Suprapubic skin (tissue), 4 donors: ENCODE measurements at regions not wholly inside any gene's neighbourhood (a gene's known extent, or its start where the extent isn't known, plus 50 kb on each side); places are given as distances from the start of the nearest gene placed in this dataset.

ENCODE experiments used
- DNase-seq, 2 donors: peaks; one replicate each; pipeline ENCODE4 v3.0.0-alpha.2; 2019; ENCODE audit warnings: low spot score in 2 of 2
- H3K27ac ChIP-seq: fragments of 200-600 bp; sonication (generic); one replicate; pipeline ENCODE4 v1.5.1; 2019
- H3K27me3 ChIP-seq: fragments of 200-600 bp; sonication (generic); one replicate; pipeline ENCODE4 v1.5.1; 2019
- H3K36me3 ChIP-seq: fragments of 200-600 bp; sonication (generic); one replicate; pipeline ENCODE4 v1.5.1; 2019
- H3K4me1 ChIP-seq: fragments of 200-600 bp; sonication (generic); one replicate; pipeline ENCODE4 v1.5.1; 2019
- H3K4me3 ChIP-seq: fragments of 200-600 bp; sonication (generic); one replicate; pipeline ENCODE4 v1.5.1; 2019; ENCODE audit warnings: mild to moderate bottlenecking
- H3K9me3 ChIP-seq: fragments of 200-600 bp; sonication (generic); one replicate; pipeline ENCODE4 v1.5.1; 2019
- CTCF ChIP-seq, 2 donors: fragments of 200-600 bp in 1 of 2; fragments of 450-650 bp in 1 of 2; sonication (generic) in 1 of 2; IDR thresholded peaks; one replicate each; pipeline ENCODE4 v1.5.1; 2016 to 2019; ENCODE audit warnings: antibody characterized with exemption in 2 of 2, mild to moderate bottlenecking in 1 of 2, moderate library complexity in 1 of 2
- EP300 ChIP-seq: sonication (generic); formaldehyde crosslinking; IDR thresholded peaks from one replicate; pipeline ENCODE4 v1.6.1; 2017; ENCODE audit warnings: antibody characterized with exemption
- POLR2A ChIP-seq, 2 donors: fragments of 450-650 bp; IDR thresholded peaks; one replicate each; pipeline ENCODE4 v1.6.1; 2017; ENCODE audit warnings: antibody characterized with exemption in 2 of 2, mild to moderate bottlenecking in 2 of 2, moderate library complexity in 2 of 2
- POLR2AphosphoS5 ChIP-seq, 3 donors: sonication (generic); formaldehyde crosslinking; IDR thresholded peaks; one replicate each; pipeline ENCODE4 v1.6.1; 2017; ENCODE audit warnings: antibody characterized with exemption in 3 of 3
- WGBS: methylation state at CpG from one replicate; pipeline ENCODE4 v1.1.5; 2018; 5-methylcytosine and 5-hydroxymethylcytosine counted together

GRCh38 chr1:2941907-2942306 is 79.4 kb upstream of the ACTRT2 start:
- H3K4me3 ChIP-seq: no peak overlapping the region
- no peak for TF ChIP-seq POLR2AphosphoS5 (IDR thresholded peaks at IDR 0.05)
- TF ChIP-seq POLR2A (IDR thresholded peaks at IDR 0.05): no peak
- TF ChIP-seq CTCF (IDR thresholded peaks at IDR 0.05): no peak
- no peak for TF ChIP-seq EP300
- no peaks in the 10 kb centered on the region for H3K4me1 ChIP-seq
- H3K27ac ChIP-seq: no peak overlapping the region
- DNase-seq: no peak
- H3K27me3 ChIP-seq: peaks cover 66% of the 10 kb centered on the region
- peaks cover 17% of the 10 kb centered on the region for H3K9me3 ChIP-seq
- 97% methylated on average over 4 of the region's 6 CpGs for WGBS
- no peaks in the 10 kb centered on the region for H3K36me3 ChIP-seq

- 100% methylated on average over 1 of the region's 5 CpGs for WGBS
- no peak overlapping the region for H3K4me3 ChIP-seq
- no peaks in the 10 kb centered on the region for H3K4me1 ChIP-seq
- no peaks in the 10 kb centered on the region for H3K36me3 ChIP-seq
- no peak for DNase-seq
- peaks cover 71% of the 10 kb centered on the region for H3K27me3 ChIP-seq
- H3K27ac ChIP-seq: no peak overlapping the region
- TF ChIP-seq CTCF (IDR thresholded peaks at IDR 0.05): no peak
- TF ChIP-seq POLR2A (IDR thresholded peaks at IDR 0.05): no peak
- TF ChIP-seq POLR2AphosphoS5 (IDR thresholded peaks at IDR 0.05): no peak
- no peak for TF ChIP-seq EP300
- H3K9me3 ChIP-seq: peaks cover 17% of the 10 kb centered on the region
Observed at GRCh38 chr1:2942410-2942809, 78.9 kb upstream of the ACTRT2 start.

- DNase-seq: no peak
- no peaks in the 10 kb centered on the region for H3K4me1 ChIP-seq
- no peak overlapping the region for H3K27ac ChIP-seq
- H3K27me3 ChIP-seq: peaks cover 85% of the 10 kb centered on the region
- peaks cover 17% of the 10 kb centered on the region for H3K9me3 ChIP-seq
- TF ChIP-seq CTCF (IDR thresholded peaks at IDR 0.05): no peak
- no peak for TF ChIP-seq POLR2AphosphoS5 (IDR thresholded peaks at IDR 0.05)
- TF ChIP-seq POLR2A (IDR thresholded peaks at IDR 0.05): no peak
- H3K4me3 ChIP-seq: no peak overlapping the region
- no peaks in the 10 kb centered on the region for H3K36me3 ChIP-seq
- 61% methylated on average over 2 of the region's 7 CpGs for WGBS
Observed at GRCh38 chr1:2943686-2944260, 77.5 kb upstream of the ACTRT2 start.

GRCh38 chr1:2944705-2945104 is 76.6 kb upstream of the ACTRT2 start:
- Histone ChIP-seq H3K27ac (no peak overlapping the region), H3K27me3 (peaks cover 91% of the 10 kb centered on the region), H3K4me3 (no peak overlapping the region), H3K36me3 (no peaks in the 10 kb centered on the region), H3K9me3 (peaks cover 13% of the 10 kb centered on the region), H3K4me1 (no peaks in the 10 kb centered on the region)
- 60% methylated on average over 3 of the region's 4 CpGs for WGBS
- no peak for DNase-seq
- TF ChIP-seq POLR2AphosphoS5 (IDR thresholded peaks at IDR 0.05): no peak
- TF ChIP-seq EP300: no peak
- TF ChIP-seq POLR2A (IDR thresholded peaks at IDR 0.05): no peak
- TF ChIP-seq CTCF (IDR thresholded peaks at IDR 0.05): no peak

GRCh38 chr1:2945821-2946231 is 75.4 kb upstream of the ACTRT2 start:
- Histone ChIP-seq H3K4me1 (no peaks in the 10 kb centered on the region), H3K27ac (no peak overlapping the region), H3K27me3 (peaks cover 93% of the 10 kb centered on the region), H3K9me3 (peaks cover 6% of the 10 kb centered on the region), H3K4me3 (no peak overlapping the region), H3K36me3 (no peaks in the 10 kb centered on the region)
- 62% methylated on average over 4 of the region's 13 CpGs for WGBS
- DNase-seq: no peak
- TF ChIP-seq POLR2A (IDR thresholded peaks at IDR 0.05) (no peak), EP300 (no peak), POLR2AphosphoS5 (IDR thresholded peaks at IDR 0.05) (no peak), CTCF (IDR thresholded peaks at IDR 0.05) (no peak)
